ENCODE measurements at regions not wholly inside any gene's neighbourhood (a gene's known extent, or its start where the extent isn't known, plus 50 kb on each side); places are given as distances from the start of the nearest gene placed in this dataset.

GRCh38 chr12:125360540-125360939 lies 295.3 kb downstream of the AACS start:
- DNase-seq (ENCODE audit: low spot score), result no peak

GRCh38 chr12:125371033-125371432 lies 305.8 kb downstream of the AACS start:
- no peak for DNase-seq (ENCODE audit: low spot score)

GRCh38 chr12:125372085-125372484 lies 306.9 kb downstream of the AACS start:
- no peak for DNase-seq (ENCODE audit: low spot score)

- DNase-seq (ENCODE audit: low spot score), result no peak
Observed at GRCh38 chr12:125373375-125373774, 308.1 kb downstream of the AACS start.

- DNase-seq (ENCODE audit: low spot score), result no peak
Observed at GRCh38 chr12:125376422-125376821, 311.2 kb downstream of the AACS start.

- DNase-seq (ENCODE audit: low spot score), result no peak
Observed at GRCh38 chr12:125377093-125377492, 311.9 kb downstream of the AACS start.

- DNase-seq (ENCODE audit: low spot score), result no peak
Observed at GRCh38 chr12:125381373-125381772, 316.1 kb downstream of the AACS start.

GRCh38 chr12:125382926-125383325 lies 317.7 kb downstream of the AACS start:
- no peak for DNase-seq (ENCODE audit: low spot score)

GRCh38 chr12:125386652-125387051 lies 321.4 kb downstream of the AACS start:
- DNase-seq (ENCODE audit: low spot score), result no peak

- no peak for DNase-seq (ENCODE audit: low spot score)
Observed at GRCh38 chr12:125387206-125387605, 322.0 kb downstream of the AACS start.

GRCh38 chr12:125389061-125389697 lies 323.9 kb downstream of the AACS start:
- DNase-seq (ENCODE audit: low spot score), result no peak

GRCh38 chr12:125393569-125393968 lies 328.3 kb downstream of the AACS start:
- DNase-seq (ENCODE audit: low spot score), result no peak

- no peak for DNase-seq (ENCODE audit: low spot score)
Observed at GRCh38 chr12:125395583-125396215, 330.5 kb downstream of the AACS start.

- DNase-seq (ENCODE audit: low spot score), result no peak
Observed at GRCh38 chr12:125399489-125399888, 334.3 kb downstream of the AACS start.

GRCh38 chr12:125402874-125403789 lies 337.9 kb downstream of the AACS start:
- no peak for DNase-seq (ENCODE audit: low spot score)

GRCh38 chr12:125403843-125404242 lies 338.6 kb downstream of the AACS start:
- DNase-seq (ENCODE audit: low spot score), result no peak

GRCh38 chr12:125406131-125406530 lies 340.9 kb downstream of the AACS start:
- DNase-seq (ENCODE audit: low spot score), result no peak

- DNase-seq (ENCODE audit: low spot score), result no peak
Observed at GRCh38 chr12:125408718-125409117, 343.5 kb downstream of the AACS start.

GRCh38 chr12:125412506-125412905 lies 347.3 kb downstream of the AACS start:
- no peak for DNase-seq (ENCODE audit: low spot score)

- no peak for DNase-seq (ENCODE audit: low spot score)
Observed at GRCh38 chr12:125417446-125417845, 352.2 kb downstream of the AACS start.

GRCh38 chr12:125418902-125419564 lies 353.8 kb downstream of the AACS start:
- DNase-seq (ENCODE audit: low spot score), result no peak

GRCh38 chr12:125424909-125425308 lies 359.7 kb downstream of the AACS start:
- no peak for DNase-seq (ENCODE audit: low spot score)
